Endothelial cell of umbilical vein (primary cell): ENCODE measurements at regions not wholly inside any gene's neighbourhood (a gene's known extent, or its start where the extent isn't known, plus 50 kb on each side); places are given as distances from the start of the nearest gene placed in this dataset.

ENCODE experiments used
- BruUV-seq: library from RNA; stranded (reverse); fragments of 400-500 nt; replicated peaks from 2 replicates; lab custom pipeline; 2021; lab: Mats Ljungman, UMichigan
- CTCF ChIA-PET: fragments of 300-600, 350-600 bp; sonication (Branson Sonifier 250); formaldehyde crosslinking; loops from one replicate; lab custom pipeline; 2021; ENCODE audit warnings: antibody characterized with exemption, inconsistent platforms; lab: Charles Lee
- POLR2A ChIA-PET: fragments of 300-600, 350-600 bp; sonication (Branson Sonifier 250); formaldehyde crosslinking; loops from one replicate; lab custom pipeline; 2021; ENCODE audit warnings: antibody characterized with exemption, inconsistent platforms; lab: Charles Lee
- DNase-seq: peaks from one replicate; pipeline ENCODE4 v3.0.0-alpha.2; 2011; ENCODE audit warnings: low read depth, low spot score
- FAIRE-seq: peaks from 2 replicates; lab custom pipeline; 2011; peaks lifted over from hg19 to GRCh38; lab: Jason Lieb, UNC
- H2AFZ ChIP-seq: 2 replicates; pipeline ENCODE4 v1.6.0; 2012; ENCODE audit warnings: low read depth, low read length, control low read depth, inconsistent platforms
- H3K27ac ChIP-seq: 2 replicates; pipeline ENCODE4 v1.5.1; 2011; ENCODE audit warnings: low read depth, mild to moderate bottlenecking, control low read depth, low read length, moderate library complexity; ENCODE audit not compliant: insufficient read depth
- H3K27me3 ChIP-seq, 2 experiments: 2 replicates each; pipeline versions ENCODE4 v1.6.0 to v1.6.1; 2011; ENCODE audit warnings: low read length in 2 of 2, mixed read lengths in 1 of 2; ENCODE audit not compliant: control insufficient read depth in 2 of 2, insufficient read depth in 2 of 2
- H3K36me3 ChIP-seq, 2 experiments: 2 replicates in 1 of 2; 3 replicates in 1 of 2; pipeline ENCODE4 v1.5.1; 2011; ENCODE audit warnings: low read length in 2 of 2, mild to moderate bottlenecking in 1 of 2, moderate library complexity in 1 of 2; ENCODE audit not compliant: control insufficient read depth in 2 of 2, insufficient read depth in 2 of 2; ENCODE audit errors: extremely low read depth in 1 of 2
- H3K4me1 ChIP-seq: 3 replicates; pipeline ENCODE4 v1.5.1; 2011; ENCODE audit warnings: mild to moderate bottlenecking, low read length; ENCODE audit not compliant: control insufficient read depth, insufficient read depth; ENCODE audit errors: extremely low read depth
- H3K4me2 ChIP-seq: 2 replicates; pipeline ENCODE4 v1.6.1; 2011; ENCODE audit warnings: low read length, control low read depth, mixed read lengths; ENCODE audit not compliant: insufficient read depth
- H3K4me3 ChIP-seq, 3 experiments: fragments of 200-600 bp in 1 of 3; sonication (generic), shearing (Covaris generic) in 1 of 3; replicated peaks in 1 of 3; 2 replicates each; pipeline ENCODE4 v1.5.1; 2011 to 2016; ENCODE audit warnings: control low read depth in 3 of 3, low read length in 3 of 3, mild to moderate bottlenecking in 2 of 3, inconsistent platforms in 1 of 3, low read depth in 1 of 3, moderate library complexity in 1 of 3; ENCODE audit not compliant: insufficient read depth in 1 of 3
- H3K79me2 ChIP-seq: 2 replicates; pipeline ENCODE4 v1.6.0; 2012; ENCODE audit warnings: low read length, inconsistent platforms; ENCODE audit not compliant: control insufficient read depth, insufficient read depth
- H3K9ac ChIP-seq: replicated peaks from 2 replicates; pipeline ENCODE3; 2011; ENCODE audit warnings: low read length, control low read depth; ENCODE audit not compliant: insufficient read depth; ENCODE audit errors: extremely low read depth
- H3K9me1 ChIP-seq: replicated peaks from 3 replicates; pipeline ENCODE4 v1.6.0; 2011; ENCODE audit warnings: mild to moderate bottlenecking, low read length; ENCODE audit not compliant: control insufficient read depth, insufficient read depth; ENCODE audit errors: extremely low read depth
- H3K9me3 ChIP-seq: replicated peaks from 2 replicates; pipeline ENCODE4 v1.5.1; 2012; ENCODE audit warnings: low read length, inconsistent platforms; ENCODE audit not compliant: control insufficient read depth, insufficient read depth
- H4K20me1 ChIP-seq: replicated peaks from 2 replicates; pipeline ENCODE3; 2011; ENCODE audit warnings: mild to moderate bottlenecking, low read length; ENCODE audit not compliant: control insufficient read depth, insufficient read depth; ENCODE audit errors: extremely low read depth
- EZH2 ChIP-seq: IDR thresholded peaks from 2 replicates; pipeline ENCODE4 v1.6.1; 2012; ENCODE audit warnings: borderline replicate concordance, low read depth, mild to moderate bottlenecking, moderate library complexity, low read length, inconsistent platforms; ENCODE audit not compliant: severe bottlenecking
- FOS ChIP-seq: IDR thresholded peaks from 2 replicates; pipeline ENCODE4 v1.6.1; 2011; ENCODE audit warnings: mild to moderate bottlenecking, low read length, moderate library complexity, borderline replicate concordance; ENCODE audit not compliant: insufficient read depth
- GATA2 ChIP-seq: IDR thresholded peaks from 2 replicates; pipeline ENCODE4 v1.7.0; 2011; ENCODE audit warnings: low read depth, mild to moderate bottlenecking, moderate library complexity, mixed read lengths, low read length; ENCODE audit not compliant: insufficient read length, insufficient read depth
- JUN ChIP-seq: IDR thresholded peaks from 2 replicates; pipeline ENCODE4 v1.6.1; 2011; ENCODE audit warnings: borderline replicate concordance, low read depth; ENCODE audit not compliant: insufficient read length, insufficient read depth
- MAX ChIP-seq: IDR thresholded peaks from 2 replicates; pipeline ENCODE4 v1.6.1; 2011; ENCODE audit not compliant: insufficient read depth, insufficient read length
- MYC ChIP-seq: IDR thresholded peaks from one replicate; pipeline ENCODE4 v1.6.1; 2011; ENCODE audit warnings: mild to moderate bottlenecking, low read depth, low read length
- POLR2A ChIP-seq: IDR thresholded peaks from 2 replicates; pipeline ENCODE4 v1.6.1; 2012; ENCODE audit warnings: low read depth, mild to moderate bottlenecking, control low read depth, low read length
- POLR2AphosphoS5 ChIP-seq: IDR thresholded peaks from 2 replicates; pipeline ENCODE4 v1.6.1; 2012; ENCODE audit warnings: low read depth, mild to moderate bottlenecking, control low read depth, low read length, moderate library complexity; ENCODE audit not compliant: insufficient read depth
- dilution Hi-C: fragments of 300-500 bp; cut with MboI; formaldehyde crosslinking; loops from one replicate; pipeline ENCODE4 v1.15.0; 2019; ENCODE audit warnings: low sequenced_read_pairs; ENCODE audit not compliant: extremely low pct_ligation_motif_present
- intact Hi-C: fragments of 100-400 bp; cut with micrococcal nuclease; formaldehyde crosslinking; loops from one replicate; pipeline ENCODE4 v1.10.0; 2022
- TF ChIP-seq, protein P1 (sequence below), 2 donors: IDR thresholded peaks; 1 replicate in 1 of 2; 2 replicates in 1 of 2; pipeline ENCODE4 v1.5.1; 2011; ENCODE audit warnings: low read length in 2 of 2, mild to moderate bottlenecking in 2 of 2, moderate library complexity in 2 of 2, control low read depth in 1 of 2, inconsistent platforms in 1 of 2, low read depth in 1 of 2; ENCODE audit not compliant: insufficient read depth in 1 of 2; ENCODE audit errors: extremely low read depth in 1 of 2

GRCh38 chr10:124219062-124219461 is 125.7 kb upstream of the CHST15 start:
- POLR2A ChIA-PET = no interaction called here
- Histone ChIP-seq H3K79me2 (no peaks in the 10 kb centered on the region), H4K20me1 (no peaks in the 10 kb centered on the region), H3K9me3 (no peaks in the 10 kb centered on the region), H3K9ac (no peak overlapping the region), H3K27me3 (no peaks in the 10 kb centered on the region), H3K4me2 (no peak overlapping the region), H2AFZ (no peak overlapping the region), H3K36me3 (no peaks in the 10 kb centered on the region), H3K9me1 (no peaks in the 10 kb centered on the region), H3K27ac (no peak overlapping the region), H3K4me3 (no peak overlapping the region), H3K4me1 (peaks cover 9% of the 10 kb centered on the region)
- no peak for FAIRE-seq
- no peak for DNase-seq
- CTCF ChIA-PET = interaction anchor here (1.2 kb wide), 1 partner anchor 225 kb away, joined by 4 read pairs; no protein-coding TSS in a partner anchor
- dilution Hi-C loops (no loop called here), intact Hi-C loops (no loop called here)
- BruUV-seq = no TSS peak
- TF ChIP-seq JUN = no peak
- TF ChIP-seq GATA2 = no peak
- no peak for TF ChIP-seq MYC
- TF ChIP-seq POLR2AphosphoS5 = no peak
- TF ChIP-seq FOS = no peak
- no peak for TF ChIP-seq MAX
- TF ChIP-seq EZH2 = no peak
- TF ChIP-seq, protein P1, sequence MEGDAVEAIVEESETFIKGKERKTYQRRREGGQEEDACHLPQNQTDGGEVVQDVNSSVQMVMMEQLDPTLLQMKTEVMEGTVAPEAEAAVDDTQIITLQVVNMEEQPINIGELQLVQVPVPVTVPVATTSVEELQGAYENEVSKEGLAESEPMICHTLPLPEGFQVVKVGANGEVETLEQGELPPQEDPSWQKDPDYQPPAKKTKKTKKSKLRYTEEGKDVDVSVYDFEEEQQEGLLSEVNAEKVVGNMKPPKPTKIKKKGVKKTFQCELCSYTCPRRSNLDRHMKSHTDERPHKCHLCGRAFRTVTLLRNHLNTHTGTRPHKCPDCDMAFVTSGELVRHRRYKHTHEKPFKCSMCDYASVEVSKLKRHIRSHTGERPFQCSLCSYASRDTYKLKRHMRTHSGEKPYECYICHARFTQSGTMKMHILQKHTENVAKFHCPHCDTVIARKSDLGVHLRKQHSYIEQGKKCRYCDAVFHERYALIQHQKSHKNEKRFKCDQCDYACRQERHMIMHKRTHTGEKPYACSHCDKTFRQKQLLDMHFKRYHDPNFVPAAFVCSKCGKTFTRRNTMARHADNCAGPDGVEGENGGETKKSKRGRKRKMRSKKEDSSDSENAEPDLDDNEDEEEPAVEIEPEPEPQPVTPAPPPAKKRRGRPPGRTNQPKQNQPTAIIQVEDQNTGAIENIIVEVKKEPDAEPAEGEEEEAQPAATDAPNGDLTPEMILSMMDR (IDR thresholded peaks at IDR 0.05; ENCODE audit: extremely low read depth in 1 of 2, insufficient read depth in 1 of 2, low read depth in 1 of 2, low read length in 2 of 2) = no peak
- no peak for TF ChIP-seq POLR2A
